ENCODE measurements at regions not wholly inside any gene's neighbourhood (a gene's known extent, or its start where the extent isn't known, plus 50 kb on each side); places are given as distances from the start of the nearest gene placed in this dataset.

DNA sequence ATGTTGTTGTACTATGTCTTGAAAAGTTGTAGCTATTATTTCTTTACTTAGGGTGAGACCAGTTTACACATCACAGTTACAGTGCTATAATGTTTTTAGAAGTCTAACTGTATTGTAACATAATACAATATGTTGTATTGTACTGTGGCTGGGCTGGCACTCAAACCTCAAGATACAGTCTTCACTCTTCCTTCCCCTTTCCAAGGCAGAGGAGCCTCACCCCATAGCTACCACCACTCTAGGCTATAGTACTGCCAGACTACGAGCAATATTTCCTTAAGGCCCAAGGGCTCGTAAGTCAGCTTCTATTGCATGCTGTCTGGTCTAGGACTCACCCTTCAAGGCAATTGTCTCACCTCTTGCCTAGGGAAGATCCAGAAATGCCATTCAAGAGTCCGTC, 597.7 kb downstream of the OTOL1 start:
- TF ChIP-seq RAD21 (IDR thresholded peaks at IDR 0.05; ENCODE audit: low read depth) (no peak), CREB1 (IDR thresholded peaks at IDR 0.05; ENCODE audit: low read depth) (no peak), EGR1 (IDR thresholded peaks at IDR 0.05) (no peak), EP300 (IDR thresholded peaks at IDR 0.05; ENCODE audit: borderline replicate concordance) (no peak), YY1 (IDR thresholded peaks at IDR 0.05; ENCODE audit: low read depth) (no peak), CEBPB (IDR thresholded peaks at IDR 0.05) (no peak), TAF1 (IDR thresholded peaks at IDR 0.05; ENCODE audit: low read depth) (no peak), TEAD4 (IDR thresholded peaks at IDR 0.05) (no peak), TCF12 (IDR thresholded peaks at IDR 0.05; ENCODE audit: low read depth) (no peak), NFIC (IDR thresholded peaks at IDR 0.05) (no peak), MAX (IDR thresholded peaks at IDR 0.05) (no peak), ZBTB7A (IDR thresholded peaks at IDR 0.05; ENCODE audit: low read depth) (no peak), FOXM1 (IDR thresholded peaks at IDR 0.05; ENCODE audit: borderline replicate concordance, low read depth) (no peak)
- TF ChIP-seq, protein P1, sequence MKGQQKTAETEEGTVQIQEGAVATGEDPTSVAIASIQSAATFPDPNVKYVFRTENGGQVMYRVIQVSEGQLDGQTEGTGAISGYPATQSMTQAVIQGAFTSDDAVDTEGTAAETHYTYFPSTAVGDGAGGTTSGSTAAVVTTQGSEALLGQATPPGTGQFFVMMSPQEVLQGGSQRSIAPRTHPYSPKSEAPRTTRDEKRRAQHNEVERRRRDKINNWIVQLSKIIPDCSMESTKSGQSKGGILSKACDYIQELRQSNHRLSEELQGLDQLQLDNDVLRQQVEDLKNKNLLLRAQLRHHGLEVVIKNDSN (IDR thresholded peaks at IDR 0.05): no peak
- TF ChIP-seq, protein P2, sequence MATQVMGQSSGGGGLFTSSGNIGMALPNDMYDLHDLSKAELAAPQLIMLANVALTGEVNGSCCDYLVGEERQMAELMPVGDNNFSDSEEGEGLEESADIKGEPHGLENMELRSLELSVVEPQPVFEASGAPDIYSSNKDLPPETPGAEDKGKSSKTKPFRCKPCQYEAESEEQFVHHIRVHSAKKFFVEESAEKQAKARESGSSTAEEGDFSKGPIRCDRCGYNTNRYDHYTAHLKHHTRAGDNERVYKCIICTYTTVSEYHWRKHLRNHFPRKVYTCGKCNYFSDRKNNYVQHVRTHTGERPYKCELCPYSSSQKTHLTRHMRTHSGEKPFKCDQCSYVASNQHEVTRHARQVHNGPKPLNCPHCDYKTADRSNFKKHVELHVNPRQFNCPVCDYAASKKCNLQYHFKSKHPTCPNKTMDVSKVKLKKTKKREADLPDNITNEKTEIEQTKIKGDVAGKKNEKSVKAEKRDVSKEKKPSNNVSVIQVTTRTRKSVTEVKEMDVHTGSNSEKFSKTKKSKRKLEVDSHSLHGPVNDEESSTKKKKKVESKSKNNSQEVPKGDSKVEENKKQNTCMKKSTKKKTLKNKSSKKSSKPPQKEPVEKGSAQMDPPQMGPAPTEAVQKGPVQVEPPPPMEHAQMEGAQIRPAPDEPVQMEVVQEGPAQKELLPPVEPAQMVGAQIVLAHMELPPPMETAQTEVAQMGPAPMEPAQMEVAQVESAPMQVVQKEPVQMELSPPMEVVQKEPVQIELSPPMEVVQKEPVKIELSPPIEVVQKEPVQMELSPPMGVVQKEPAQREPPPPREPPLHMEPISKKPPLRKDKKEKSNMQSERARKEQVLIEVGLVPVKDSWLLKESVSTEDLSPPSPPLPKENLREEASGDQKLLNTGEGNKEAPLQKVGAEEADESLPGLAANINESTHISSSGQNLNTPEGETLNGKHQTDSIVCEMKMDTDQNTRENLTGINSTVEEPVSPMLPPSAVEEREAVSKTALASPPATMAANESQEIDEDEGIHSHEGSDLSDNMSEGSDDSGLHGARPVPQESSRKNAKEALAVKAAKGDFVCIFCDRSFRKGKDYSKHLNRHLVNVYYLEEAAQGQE (IDR thresholded peaks at IDR 0.05; ENCODE audit: low read depth): no peak

DNA sequence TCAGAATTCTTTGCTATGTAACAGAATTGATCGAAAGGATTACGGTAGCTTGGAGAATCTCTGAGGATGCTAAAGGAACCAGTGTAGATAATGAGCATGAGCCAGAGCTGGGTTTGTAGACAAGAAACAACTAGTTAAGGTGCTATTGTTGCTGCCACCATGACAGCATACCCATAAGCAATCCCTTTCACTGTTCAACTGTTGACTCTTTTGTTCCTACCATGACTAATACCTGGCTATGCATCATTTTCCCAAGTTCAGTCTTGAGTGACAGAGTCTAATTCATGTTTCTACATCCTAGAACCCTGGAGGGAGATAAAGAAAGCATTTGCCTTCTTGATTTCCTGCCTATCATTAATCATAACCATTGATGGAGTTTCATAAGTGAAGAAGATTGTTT, 600.3 kb downstream of the OTOL1 start:
- no peak for TF ChIP-seq EP300 (IDR thresholded peaks at IDR 0.05; ENCODE audit: borderline replicate concordance)
- no peak for TF ChIP-seq TCF12 (IDR thresholded peaks at IDR 0.05; ENCODE audit: low read depth)
- TF ChIP-seq YY1 (IDR thresholded peaks at IDR 0.05; ENCODE audit: low read depth): no peak
- TF ChIP-seq TEAD4 (IDR thresholded peaks at IDR 0.05): no peak
- no peak for TF ChIP-seq NFIC (IDR thresholded peaks at IDR 0.05)
- no peak for TF ChIP-seq TAF1 (IDR thresholded peaks at IDR 0.05; ENCODE audit: low read depth)
- TF ChIP-seq FOXM1 (IDR thresholded peaks at IDR 0.05; ENCODE audit: borderline replicate concordance, low read depth): no peak
- no peak for TF ChIP-seq EGR1 (IDR thresholded peaks at IDR 0.05)
- TF ChIP-seq RAD21 (IDR thresholded peaks at IDR 0.05; ENCODE audit: low read depth): no peak
- TF ChIP-seq ZBTB7A (IDR thresholded peaks at IDR 0.05; ENCODE audit: low read depth): no peak
- no peak for TF ChIP-seq MAX (IDR thresholded peaks at IDR 0.05)
- no peak for TF ChIP-seq CREB1 (IDR thresholded peaks at IDR 0.05; ENCODE audit: low read depth)
- TF ChIP-seq, protein P1 (IDR thresholded peaks at IDR 0.05): no peak
- TF ChIP-seq, protein P2 (IDR thresholded peaks at IDR 0.05; ENCODE audit: low read depth): no peak
- TF ChIP-seq CEBPB (IDR thresholded peaks at IDR 0.05): no peak

- TF ChIP-seq, protein P2 (IDR thresholded peaks at IDR 0.05; ENCODE audit: low read depth): no peak
Observed at GRCh38 chr3:162103808-162104207, 607.2 kb downstream of the OTOL1 start.

DNA sequence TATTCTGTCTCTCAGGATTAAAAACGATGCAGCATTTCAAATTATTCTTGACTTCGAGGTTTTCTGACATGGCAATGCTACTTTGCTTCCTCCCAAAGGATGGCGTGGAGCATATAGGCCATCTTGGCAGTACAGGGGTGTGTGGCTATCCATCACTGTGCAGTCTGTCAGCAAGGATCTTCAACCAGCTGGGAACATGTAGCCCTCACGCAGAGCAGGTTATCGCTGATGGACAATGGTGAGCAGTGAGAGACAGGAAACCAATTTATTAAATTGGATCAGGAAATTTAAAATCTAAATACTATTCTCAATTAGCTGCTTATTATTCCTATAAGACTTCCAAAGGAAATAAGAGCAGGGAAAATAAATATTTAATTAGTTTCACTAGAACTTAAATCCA, 615.3 kb downstream of the OTOL1 start:
- TF ChIP-seq, protein P2 (IDR thresholded peaks at IDR 0.05; ENCODE audit: low read depth): no peak
- TF ChIP-seq EP300 (IDR thresholded peaks at IDR 0.05; ENCODE audit: borderline replicate concordance) (no peak), NFIC (IDR thresholded peaks at IDR 0.05) (no peak), ZBTB7A (IDR thresholded peaks at IDR 0.05; ENCODE audit: low read depth) (no peak)
